ENCODE measurements at regions not wholly inside any gene's neighbourhood (a gene's known extent, or its start where the extent isn't known, plus 50 kb on each side); places are given as distances from the start of the nearest gene placed in this dataset.
"Not testable (repeated sequence)": the region's sequence is repeated elsewhere in the genome, so short reads cannot be mapped to it uniquely, and the experiment has no call there.

GRCh38 chr6:113363048-113363798 lies 493.9 kb upstream of the MARCKS start:
- Histone ChIP-seq H3K36me3 (ENCODE audit: insufficient read depth) (no peaks in the 10 kb centered on the region), H3K27ac (ENCODE audit: low read depth) (no peak overlapping the region), H3K4me1 (ENCODE audit: insufficient read depth) (no peaks in the 10 kb centered on the region), H3K4me3 (ENCODE audit: low read depth, low read length) (no peak overlapping the region)
- 84% methylated on average over 4 of the region's 4 CpGs for WGBS
- DNase-seq (ENCODE audit: extremely low spot score) = no peak

DNA sequence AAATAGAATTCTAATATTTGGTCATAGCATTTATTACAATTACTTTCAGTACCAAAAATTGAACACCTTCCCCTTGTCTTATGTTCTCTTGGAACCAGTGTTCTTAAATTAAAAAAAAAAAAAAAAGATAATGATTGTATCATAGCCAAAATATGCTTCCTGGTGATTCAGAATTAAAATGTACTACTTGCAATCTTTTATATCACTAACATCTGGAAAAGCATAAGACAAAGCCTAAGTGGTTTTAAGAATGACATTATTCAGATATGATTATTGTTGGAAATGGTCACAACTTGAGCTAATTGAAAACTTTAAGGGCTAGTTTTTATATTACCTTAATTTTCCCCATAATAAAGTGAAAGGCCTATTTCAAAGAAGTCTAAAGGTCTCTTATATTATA lies 493.3 kb upstream of the MARCKS start:
- Histone ChIP-seq H3K4me1 (ENCODE audit: insufficient read depth) (no peaks in the 10 kb centered on the region), H3K27ac (ENCODE audit: low read depth) (no peak overlapping the region), H3K36me3 (ENCODE audit: insufficient read depth) (no peaks in the 10 kb centered on the region), H3K4me3 (ENCODE audit: low read depth, low read length) (no peak overlapping the region)
- no peak for DNase-seq (ENCODE audit: extremely low spot score)

DNA sequence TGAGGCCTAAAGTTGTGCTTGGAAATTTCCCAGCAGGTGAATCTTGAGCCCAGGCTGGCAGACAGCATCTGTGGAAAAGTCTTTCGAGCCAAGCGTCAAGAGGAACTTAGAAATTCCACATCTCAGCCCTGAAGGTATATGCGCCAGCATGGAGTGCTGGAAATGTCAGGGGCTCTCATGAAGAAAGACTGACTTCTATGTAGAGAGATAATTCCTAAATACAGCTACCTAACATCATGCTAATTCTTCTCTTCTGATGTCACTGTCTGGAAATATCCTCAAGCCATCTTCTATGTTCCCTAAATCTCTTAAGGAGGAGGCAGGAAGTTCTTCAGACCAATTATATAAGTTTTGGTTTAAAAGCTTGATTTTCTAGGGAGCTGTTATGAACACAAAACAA lies 492.4 kb upstream of the MARCKS start:
- Histone ChIP-seq H3K36me3 (ENCODE audit: insufficient read depth) (no peaks in the 10 kb centered on the region), H3K27ac (ENCODE audit: low read depth) (no peak overlapping the region), H3K4me1 (ENCODE audit: insufficient read depth) (no peaks in the 10 kb centered on the region), H3K4me3 (ENCODE audit: low read depth, low read length) (no peak overlapping the region)
- WGBS = 97% methylated on average over 3 of the region's 3 CpGs
- DNase-seq (ENCODE audit: extremely low spot score) = no peak

- Histone ChIP-seq H3K4me3 (ENCODE audit: low read depth, low read length) (no peak overlapping the region), H3K36me3 (ENCODE audit: insufficient read depth) (no peaks in the 10 kb centered on the region), H3K4me1 (ENCODE audit: insufficient read depth) (no peaks in the 10 kb centered on the region), H3K27ac (ENCODE audit: low read depth) (no peak overlapping the region)
- 91% methylated on average over 2 of the region's 2 CpGs for WGBS
- no peak for DNase-seq (ENCODE audit: extremely low spot score)
Observed at GRCh38 chr6:113365191-113365590, 492.0 kb upstream of the MARCKS start.

GRCh38 chr6:113366505-113366904 lies 490.6 kb upstream of the MARCKS start:
- no peak overlapping the region for H3K4me3 ChIP-seq (ENCODE audit: low read depth, low read length)
- DNase-seq (ENCODE audit: extremely low spot score) = no peak
- WGBS = 75% methylated on average over 3 of the region's 3 CpGs
- H3K36me3 ChIP-seq (ENCODE audit: insufficient read depth) = no peaks in the 10 kb centered on the region
- no peaks in the 10 kb centered on the region for H3K4me1 ChIP-seq (ENCODE audit: insufficient read depth)
- no peak overlapping the region for H3K27ac ChIP-seq (ENCODE audit: low read depth)

DNA sequence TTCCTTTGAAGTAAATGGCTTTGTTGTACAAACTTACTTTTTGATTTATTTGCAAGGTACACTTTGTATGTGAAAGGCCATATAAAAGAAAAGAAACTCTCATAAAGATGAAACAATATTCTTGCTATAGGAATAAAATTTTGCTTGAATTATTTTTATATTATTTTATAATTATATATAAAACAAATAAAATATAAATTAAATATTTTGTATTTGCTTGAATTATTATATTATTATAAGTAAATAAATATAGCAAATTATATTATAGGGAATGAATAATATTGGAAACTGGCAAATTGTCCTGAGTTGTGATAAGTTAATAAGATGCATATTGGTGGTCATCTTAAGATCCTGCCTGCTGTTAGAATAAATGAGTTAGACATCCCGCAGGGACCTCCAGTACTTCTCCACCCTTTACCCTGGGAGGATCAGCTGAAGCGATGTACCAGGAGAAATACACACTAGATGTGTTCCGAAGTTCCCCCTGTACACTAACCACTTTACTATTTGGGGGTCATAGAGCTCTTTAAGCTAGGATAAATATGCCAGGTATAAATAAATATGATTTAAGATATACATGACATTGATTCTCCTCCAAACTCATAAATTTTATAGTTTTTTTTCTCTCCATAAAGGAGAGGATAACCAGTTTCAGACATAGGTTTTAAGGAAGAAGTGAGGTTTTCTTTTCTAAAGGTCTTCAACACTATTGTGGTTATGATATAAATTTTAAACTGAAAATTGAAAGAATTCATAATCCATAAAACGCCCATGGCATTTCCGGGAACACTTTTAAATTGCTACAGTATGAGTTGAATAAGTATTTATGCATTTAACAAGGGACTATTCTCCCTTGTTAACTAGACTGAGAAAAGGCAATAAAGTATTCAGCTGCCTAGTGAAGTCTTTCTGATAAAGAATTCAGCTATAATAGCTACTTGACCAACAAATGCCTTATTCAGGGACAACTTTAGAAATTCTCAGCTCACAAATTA lies 486.3 kb upstream of the MARCKS start:
- no peaks in the 10 kb centered on the region for H3K4me1 ChIP-seq (ENCODE audit: insufficient read depth)
- 78% methylated on average over 5 of the region's 5 CpGs for WGBS
- H3K27ac ChIP-seq (ENCODE audit: low read depth) = no peak overlapping the region
- DNase-seq (ENCODE audit: extremely low spot score) = no peak
- no peak overlapping the region for H3K4me3 ChIP-seq (ENCODE audit: low read depth, low read length)
- H3K36me3 ChIP-seq (ENCODE audit: insufficient read depth) = no peaks in the 10 kb centered on the region

DNA sequence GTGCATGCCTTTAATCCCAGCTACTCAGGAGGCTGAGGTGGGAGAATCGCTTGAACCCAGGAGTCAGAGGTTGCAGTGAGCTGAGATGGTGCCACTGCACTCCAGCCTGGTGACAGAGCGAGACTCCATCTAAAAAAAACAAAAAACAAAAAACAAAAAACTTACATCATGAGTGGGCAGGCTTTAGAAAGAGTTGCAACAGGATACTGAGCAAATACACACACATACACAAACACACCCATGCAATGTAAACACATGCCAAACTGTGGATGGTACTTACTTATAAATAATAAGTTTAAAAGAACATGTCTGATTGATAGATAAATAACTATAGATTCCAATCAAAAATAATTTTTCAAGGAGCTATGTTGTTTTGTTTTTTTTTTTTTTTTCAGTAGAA lies 481.7 kb upstream of the MARCKS start:
- not testable (repeated sequence) for H3K4me3 ChIP-seq (ENCODE audit: low read depth, low read length); H3K4me1 ChIP-seq (ENCODE audit: insufficient read depth); DNase-seq (ENCODE audit: extremely low spot score); H3K36me3 ChIP-seq (ENCODE audit: insufficient read depth); H3K27ac ChIP-seq (ENCODE audit: low read depth)
- 94% methylated on average over 2 of the region's 2 CpGs for WGBS

DNA sequence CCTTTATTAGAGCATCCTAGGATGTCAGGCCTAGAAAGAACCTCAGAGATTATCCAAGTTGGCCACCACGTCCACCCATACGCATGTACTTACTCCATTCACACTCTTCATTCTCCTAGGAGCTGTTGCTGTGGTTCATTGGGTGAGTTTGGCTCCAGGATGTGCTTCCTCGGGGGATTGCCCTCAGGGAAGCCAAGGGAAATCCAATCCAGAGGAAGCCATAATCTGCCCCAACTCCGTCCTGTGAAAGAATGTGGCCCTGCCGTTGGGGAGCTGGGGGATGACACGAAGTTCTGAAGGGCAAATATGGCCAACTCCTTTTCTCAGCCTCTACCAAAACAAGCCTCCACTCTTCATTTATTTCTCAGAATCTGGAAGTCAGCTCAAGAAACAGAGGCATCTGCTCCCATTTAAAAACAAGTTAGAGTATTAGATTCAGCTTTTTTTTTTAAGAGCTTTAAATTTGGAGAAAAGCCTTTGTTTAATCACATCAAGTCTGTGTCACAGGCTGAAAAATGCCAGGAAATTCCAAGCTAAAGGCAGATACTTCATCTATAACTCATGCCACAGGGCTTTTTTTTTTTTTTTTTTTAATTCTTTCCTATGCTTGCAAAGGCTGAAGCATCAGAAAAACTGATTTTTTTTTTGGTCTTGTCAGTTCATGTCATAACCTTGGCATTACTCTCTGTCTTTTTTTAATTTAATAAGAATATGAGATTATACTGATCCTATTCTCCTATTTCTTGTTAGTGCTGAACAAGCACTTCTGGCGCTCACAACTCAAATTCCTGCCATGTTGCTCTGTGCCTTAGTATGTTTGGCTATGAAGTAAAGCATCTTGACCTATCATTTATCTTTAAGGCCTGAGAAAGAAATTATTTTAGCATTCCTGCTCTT lies 480.9 kb upstream of the MARCKS start:
- Histone ChIP-seq H3K36me3 (ENCODE audit: insufficient read depth) (no peaks in the 10 kb centered on the region), H3K27ac (ENCODE audit: low read depth) (no peak overlapping the region), H3K4me1 (ENCODE audit: insufficient read depth) (no peaks in the 10 kb centered on the region), H3K4me3 (ENCODE audit: low read depth, low read length) (no peak overlapping the region)
- DNase-seq (ENCODE audit: extremely low spot score) = no peak
- WGBS = 77% methylated on average over 7 of the region's 7 CpGs

- WGBS = 82% methylated on average over 1 of the region's 1 CpG
Observed at GRCh38 chr6:113376847-113377165, 480.3 kb upstream of the MARCKS start.

GRCh38 chr6:113377362-113377942 lies 479.7 kb upstream of the MARCKS start:
- H3K27ac ChIP-seq (ENCODE audit: low read depth) = no peak overlapping the region
- H3K36me3 ChIP-seq (ENCODE audit: insufficient read depth) = no peaks in the 10 kb centered on the region
- no peaks in the 10 kb centered on the region for H3K4me1 ChIP-seq (ENCODE audit: insufficient read depth)
- WGBS = 93% methylated on average over 4 of the region's 4 CpGs
- no peak for DNase-seq (ENCODE audit: extremely low spot score)
- H3K4me3 ChIP-seq (ENCODE audit: low read depth, low read length) = no peak overlapping the region

More at GRCh38 chr6:113376847-113377165, 480.3 kb upstream of the MARCKS start:
- DNase-seq (ENCODE audit: extremely low spot score) = no peak
- H3K4me1 ChIP-seq (ENCODE audit: insufficient read depth) = no peaks in the 10 kb centered on the region
- H3K27ac ChIP-seq (ENCODE audit: low read depth) = no peak overlapping the region
- H3K36me3 ChIP-seq (ENCODE audit: insufficient read depth) = no peaks in the 10 kb centered on the region
- H3K4me3 ChIP-seq (ENCODE audit: low read depth, low read length) = no peak overlapping the region

GRCh38 chr6:113380591-113380990 lies 476.6 kb upstream of the MARCKS start:
- no peaks in the 10 kb centered on the region for H3K36me3 ChIP-seq (ENCODE audit: insufficient read depth)
- H3K4me3 ChIP-seq (ENCODE audit: low read depth, low read length) = no peak overlapping the region
- 90% methylated on average over 3 of the region's 3 CpGs for WGBS
- DNase-seq (ENCODE audit: extremely low spot score) = no peak
- no peak overlapping the region for H3K27ac ChIP-seq (ENCODE audit: low read depth)
- no peaks in the 10 kb centered on the region for H3K4me1 ChIP-seq (ENCODE audit: insufficient read depth)

DNA sequence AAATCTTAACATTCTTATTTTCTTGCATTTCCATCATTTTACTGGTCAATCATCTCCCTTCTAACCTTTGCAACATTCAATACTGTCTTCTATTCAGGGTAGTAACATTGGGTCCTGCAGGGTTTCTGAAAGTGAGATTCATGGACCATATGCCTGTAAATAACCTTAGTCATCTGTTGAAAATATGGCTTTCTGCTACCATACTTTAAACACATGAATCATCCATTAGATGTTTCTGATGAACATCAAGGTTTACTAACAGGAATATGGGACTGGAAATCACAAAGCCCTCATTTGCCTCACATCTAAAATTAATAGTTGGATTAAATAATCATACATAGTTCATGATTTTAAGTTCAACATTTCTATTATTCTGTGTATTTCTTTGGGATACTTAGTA lies 475.9 kb upstream of the MARCKS start:
- DNase-seq (ENCODE audit: extremely low spot score) = no peak
- no peak overlapping the region for H3K4me3 ChIP-seq (ENCODE audit: low read depth, low read length)
- H3K36me3 ChIP-seq (ENCODE audit: insufficient read depth) = no peaks in the 10 kb centered on the region
- H3K27ac ChIP-seq (ENCODE audit: low read depth) = no peak overlapping the region
- H3K4me1 ChIP-seq (ENCODE audit: insufficient read depth) = no peaks in the 10 kb centered on the region

- H3K36me3 ChIP-seq (ENCODE audit: insufficient read depth) = no peaks in the 10 kb centered on the region
- no peak for DNase-seq (ENCODE audit: extremely low spot score)
- H3K4me1 ChIP-seq (ENCODE audit: insufficient read depth) = no peaks in the 10 kb centered on the region
- H3K27ac ChIP-seq (ENCODE audit: low read depth) = no peak overlapping the region
- WGBS = 29% methylated on average over 2 of the region's 2 CpGs
- no peak overlapping the region for H3K4me3 ChIP-seq (ENCODE audit: low read depth, low read length)
Observed at GRCh38 chr6:113381959-113382358, 475.2 kb upstream of the MARCKS start.
